ENCODE measurements at regions not wholly inside any gene's neighbourhood (a gene's known extent, or its start where the extent isn't known, plus 50 kb on each side); places are given as distances from the start of the nearest gene placed in this dataset.
A peak's percentile ranks its signal among the peaks of the same experiment; 100 is the strongest.

DNA sequence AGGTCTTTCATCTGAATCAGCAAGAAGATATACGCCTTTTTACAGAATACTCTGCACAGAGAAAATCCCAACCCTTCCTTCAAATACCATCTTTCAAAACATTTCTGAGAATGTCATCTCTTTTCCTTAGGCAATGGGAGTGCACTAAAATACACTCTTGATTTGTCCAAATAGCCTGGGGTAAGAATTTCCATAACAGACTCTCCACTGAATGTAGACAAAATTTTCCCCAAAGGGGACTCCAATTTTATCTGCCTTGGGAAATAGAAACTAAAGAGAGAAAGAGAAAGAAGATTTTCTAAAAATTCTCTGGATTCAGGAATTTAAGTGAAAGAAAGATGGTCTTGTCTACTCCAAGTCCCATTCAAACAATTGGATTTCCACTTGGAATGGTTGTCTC lies 394.5 kb upstream of the CHAC2 start:
- TF ChIP-seq, protein P1, sequence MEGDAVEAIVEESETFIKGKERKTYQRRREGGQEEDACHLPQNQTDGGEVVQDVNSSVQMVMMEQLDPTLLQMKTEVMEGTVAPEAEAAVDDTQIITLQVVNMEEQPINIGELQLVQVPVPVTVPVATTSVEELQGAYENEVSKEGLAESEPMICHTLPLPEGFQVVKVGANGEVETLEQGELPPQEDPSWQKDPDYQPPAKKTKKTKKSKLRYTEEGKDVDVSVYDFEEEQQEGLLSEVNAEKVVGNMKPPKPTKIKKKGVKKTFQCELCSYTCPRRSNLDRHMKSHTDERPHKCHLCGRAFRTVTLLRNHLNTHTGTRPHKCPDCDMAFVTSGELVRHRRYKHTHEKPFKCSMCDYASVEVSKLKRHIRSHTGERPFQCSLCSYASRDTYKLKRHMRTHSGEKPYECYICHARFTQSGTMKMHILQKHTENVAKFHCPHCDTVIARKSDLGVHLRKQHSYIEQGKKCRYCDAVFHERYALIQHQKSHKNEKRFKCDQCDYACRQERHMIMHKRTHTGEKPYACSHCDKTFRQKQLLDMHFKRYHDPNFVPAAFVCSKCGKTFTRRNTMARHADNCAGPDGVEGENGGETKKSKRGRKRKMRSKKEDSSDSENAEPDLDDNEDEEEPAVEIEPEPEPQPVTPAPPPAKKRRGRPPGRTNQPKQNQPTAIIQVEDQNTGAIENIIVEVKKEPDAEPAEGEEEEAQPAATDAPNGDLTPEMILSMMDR (IDR thresholded peaks at IDR 0.05) = no peak
- no peaks in the 10 kb centered on the region for H3K9me3 ChIP-seq
- H3K4me3 ChIP-seq = no peak overlapping the region
- H3K36me3 ChIP-seq = no peaks in the 10 kb centered on the region
- H3K4me1 ChIP-seq = no peaks in the 10 kb centered on the region
- no peaks in the 10 kb centered on the region for H3K27me3 ChIP-seq (ENCODE audit: low read depth)
- ATAC-seq (no peak), DNase-seq (no peak)
- H3K27ac ChIP-seq = no peak overlapping the region
- intact Hi-C loops (cut with DNase I) = no loop called here

DNA sequence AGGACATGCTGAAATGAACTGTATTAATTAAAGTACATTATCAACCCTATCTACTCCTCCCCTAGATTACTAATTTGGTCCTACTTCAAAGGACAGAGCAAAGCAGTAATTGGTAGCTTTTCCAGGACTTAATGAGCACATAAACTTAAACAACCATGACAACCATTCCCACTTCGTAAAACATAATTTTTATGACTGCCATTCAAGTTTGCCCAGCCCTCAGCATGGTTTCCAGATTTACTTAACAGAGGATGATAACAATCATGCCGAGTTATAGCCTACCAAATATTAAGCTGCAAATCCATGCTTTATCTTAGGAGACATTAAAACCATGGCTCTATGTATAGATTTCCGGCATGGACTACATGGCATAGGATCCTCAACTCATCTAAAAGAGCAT lies 401.1 kb upstream of the CHAC2 start:
- H3K27ac ChIP-seq = no peak overlapping the region

DNA sequence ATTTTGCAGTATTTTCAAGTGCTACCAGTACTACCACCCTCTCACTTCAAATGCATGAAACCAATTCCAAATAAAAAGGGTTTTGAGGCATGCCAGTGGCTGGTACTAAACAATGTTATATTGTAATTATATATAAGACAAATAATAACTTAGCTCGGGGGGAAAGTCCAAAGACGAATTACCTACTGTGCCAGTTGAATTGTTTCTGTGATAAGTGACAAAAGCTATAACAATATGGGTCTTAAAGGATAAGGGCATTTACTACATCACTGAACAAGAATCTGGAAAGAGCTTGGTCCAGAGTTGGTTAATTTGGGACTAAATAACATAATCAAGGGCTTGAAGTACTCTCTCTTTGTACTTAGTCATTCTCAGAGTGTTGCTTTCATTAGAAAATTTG lies 404.7 kb upstream of the CHAC2 start:
- Histone ChIP-seq H3K27ac (no peak overlapping the region), H3K9me3 (no peaks in the 10 kb centered on the region), H3K4me3 (no peak overlapping the region), H3K4me1 (no peaks in the 10 kb centered on the region), H3K27me3 (ENCODE audit: low read depth) (no peaks in the 10 kb centered on the region), H3K36me3 (no peaks in the 10 kb centered on the region)
- DNase-seq (no peak), ATAC-seq (no peak)
- TF ChIP-seq, protein P1 (IDR thresholded peaks at IDR 0.05) = no peak
- intact Hi-C loops (cut with DNase I) = no loop called here

More for the DNA sequence above, 401.1 kb upstream of the CHAC2 start:
- Histone ChIP-seq H3K4me3 (no peak overlapping the region), H3K9me3 (no peaks in the 10 kb centered on the region), H3K4me1 (no peaks in the 10 kb centered on the region), H3K27me3 (ENCODE audit: low read depth) (no peaks in the 10 kb centered on the region), H3K36me3 (no peaks in the 10 kb centered on the region)
- ATAC-seq (no peak), DNase-seq (no peak)
- TF ChIP-seq, protein P1 (IDR thresholded peaks at IDR 0.05) = no peak
- intact Hi-C loops (cut with DNase I) = no loop called here

DNA sequence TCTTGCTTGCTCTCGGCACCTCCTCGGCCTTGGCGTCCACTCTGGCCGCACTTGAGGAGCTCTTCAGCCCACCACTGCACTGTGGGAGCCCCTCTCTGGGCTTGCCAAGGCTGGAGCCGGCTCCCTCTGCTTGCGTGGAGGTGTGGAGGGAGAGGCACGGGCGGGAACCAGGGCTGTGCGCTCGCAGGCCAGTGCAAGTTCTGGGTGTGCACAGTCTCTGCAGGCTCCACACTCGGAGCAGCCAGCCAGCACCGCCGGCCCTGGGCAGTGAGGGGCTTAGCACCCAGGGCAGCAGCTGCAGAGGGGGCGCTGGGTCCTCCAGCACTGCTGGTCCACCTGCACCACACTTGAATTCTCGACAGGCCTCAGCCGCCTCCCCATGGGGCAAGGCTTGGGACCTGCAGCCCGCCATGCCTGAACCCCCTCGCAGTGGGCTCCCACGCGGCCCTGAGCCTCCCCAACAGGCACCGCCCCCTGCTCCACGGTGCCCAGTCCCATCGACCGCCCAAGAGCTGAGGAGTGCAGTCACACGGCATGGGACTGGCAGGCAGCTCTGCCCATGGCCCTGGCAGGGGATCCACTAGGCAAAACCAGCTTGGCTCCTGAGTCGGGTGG lies 411.2 kb upstream of the CHAC2 start:
- DNase-seq = no peak
- ATAC-seq = peak in 1 of 2 donors; percentile 15
- Histone ChIP-seq H3K27ac (no peak overlapping the region), H3K36me3 (no peaks in the 10 kb centered on the region), H3K4me3 (no peak overlapping the region), H3K9me3 (peaks cover 11% of the 10 kb centered on the region), H3K4me1 (no peaks in the 10 kb centered on the region), H3K27me3 (ENCODE audit: low read depth) (no peaks in the 10 kb centered on the region)
- TF ChIP-seq, protein P1 (IDR thresholded peaks at IDR 0.05) = no peak
- intact Hi-C loops (cut with DNase I) = no loop called here

DNA sequence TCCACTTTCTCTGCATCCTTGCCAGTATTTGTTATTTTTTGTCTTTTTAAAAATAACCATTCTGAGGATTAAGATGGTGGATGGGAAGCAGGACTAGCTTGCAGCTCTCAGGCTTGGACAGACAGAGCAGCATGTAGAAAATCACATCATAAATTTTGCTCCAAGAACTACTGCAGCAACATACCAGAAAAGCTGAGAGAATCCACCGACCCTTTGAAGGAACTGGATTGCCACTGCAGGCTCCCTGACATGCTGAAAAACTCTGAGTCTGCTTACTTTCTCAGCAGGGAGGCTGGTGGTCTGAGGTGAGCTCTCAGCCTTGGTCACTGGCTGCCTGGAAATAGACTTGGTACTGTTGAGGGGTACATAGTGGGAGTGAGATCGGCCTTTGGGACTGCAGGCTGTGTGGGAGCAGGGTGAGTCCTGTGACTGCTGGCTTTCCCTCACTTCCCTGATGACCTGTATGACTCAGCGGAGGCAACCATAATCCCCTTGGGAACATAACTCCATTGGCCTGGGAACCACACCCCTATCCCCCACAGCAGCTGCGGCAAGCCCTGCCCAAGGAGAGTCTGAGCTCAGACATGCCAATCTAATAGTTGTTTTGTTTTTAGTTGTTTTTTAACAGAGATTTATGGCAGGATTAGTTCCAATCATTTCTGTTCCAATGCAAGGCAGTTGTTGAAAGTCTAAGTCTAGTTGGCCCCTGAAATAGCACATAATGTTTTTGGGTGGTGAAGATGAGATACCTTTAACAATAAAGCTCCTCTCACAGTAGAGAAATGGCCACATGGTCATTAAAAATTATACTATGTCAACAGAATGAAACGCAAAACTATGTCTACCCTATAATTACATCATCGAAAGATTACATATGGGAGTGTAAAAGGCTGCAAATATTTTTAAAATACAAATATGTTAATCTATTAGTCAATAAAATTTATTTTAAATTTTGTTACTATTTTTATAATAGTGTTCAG lies 414.2 kb upstream of the CHAC2 start:
- intact Hi-C loops (cut with DNase I) = no loop called here
- no peak for ATAC-seq
- TF ChIP-seq, protein P1 (IDR thresholded peaks at IDR 0.05) = no peak

More for the DNA sequence above, 414.2 kb upstream of the CHAC2 start:
- no peak for DNase-seq
- Histone ChIP-seq H3K4me3 (no peak overlapping the region), H3K4me1 (no peaks in the 10 kb centered on the region), H3K27me3 (ENCODE audit: low read depth) (no peaks in the 10 kb centered on the region), H3K27ac (no peak overlapping the region), H3K36me3 (no peaks in the 10 kb centered on the region), H3K9me3 (peaks cover 11% of the 10 kb centered on the region)
